ENCODE measurements at regions not wholly inside any gene's neighbourhood (a gene's known extent, or its start where the extent isn't known, plus 50 kb on each side); places are given as distances from the start of the nearest gene placed in this dataset.

DNA sequence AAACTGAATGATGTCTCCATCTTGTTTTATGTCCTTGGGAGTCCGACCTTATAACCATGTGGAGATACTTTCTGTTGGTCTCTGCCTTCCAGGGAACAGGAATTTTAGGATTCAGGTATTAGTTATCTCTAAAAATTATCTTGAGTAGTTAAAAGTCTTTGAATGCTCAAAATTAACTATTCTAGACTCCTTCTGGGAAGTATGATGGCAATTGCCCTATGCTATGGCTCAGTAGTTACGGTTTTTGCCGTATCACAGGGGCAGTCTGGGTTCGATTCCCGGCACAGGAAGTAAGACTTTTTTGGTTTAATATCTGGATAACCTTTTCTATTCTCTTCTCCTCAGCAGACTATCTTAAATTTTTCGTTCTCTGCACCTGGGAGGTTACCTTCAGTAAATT is 708.7 kb upstream of the LRATD1 start:
- H3K9me3 ChIP-seq, result no peaks in the 10 kb centered on the region
- no peak overlapping the region for H3K27ac ChIP-seq
- H3K27me3 ChIP-seq, result no peaks in the 10 kb centered on the region
- H3K4me1 ChIP-seq, result no peaks in the 10 kb centered on the region
- DNase-seq, result no peak
- TF ChIP-seq CTCF (IDR thresholded peaks at IDR 0.05) (no peak), POLR2A (IDR thresholded peaks at IDR 0.05) (no peak)
- no peaks in the 10 kb centered on the region for H3K36me3 ChIP-seq
- no peak overlapping the region for H3K4me3 ChIP-seq

DNA sequence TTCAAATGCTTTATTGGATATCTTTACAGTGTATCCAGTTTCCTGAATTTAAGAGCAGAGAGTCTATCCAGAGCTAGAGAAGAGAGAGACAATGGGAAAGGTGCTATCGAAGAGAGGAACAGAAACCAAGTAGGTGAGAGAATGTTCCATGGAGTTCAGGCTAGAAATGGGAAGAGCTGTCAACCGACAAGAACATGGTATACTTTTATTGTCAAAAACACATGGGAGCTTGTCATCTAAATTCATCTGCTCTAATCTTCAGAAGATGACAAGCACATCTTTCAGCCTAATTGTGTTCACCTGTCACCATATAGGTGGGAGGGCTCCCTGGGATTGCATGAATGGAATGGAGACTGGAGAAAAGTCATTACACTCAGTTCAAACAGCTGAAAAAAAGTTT is 690.4 kb upstream of the LRATD1 start:
- no peak for TF ChIP-seq CTCF (IDR thresholded peaks at IDR 0.05)
- no peak overlapping the region for H3K4me3 ChIP-seq
- no peak overlapping the region for H3K27ac ChIP-seq
- H3K36me3 ChIP-seq, result no peaks in the 10 kb centered on the region
- H3K9me3 ChIP-seq, result no peaks in the 10 kb centered on the region
- H3K4me1 ChIP-seq, result no peaks in the 10 kb centered on the region
- no peaks in the 10 kb centered on the region for H3K27me3 ChIP-seq
- DNase-seq, result no peak

GRCh38 chr2:13950761-13951160 is 681.8 kb upstream of the LRATD1 start:
- no peak overlapping the region for H3K4me3 ChIP-seq
- no peak overlapping the region for H3K27ac ChIP-seq
- TF ChIP-seq CTCF (IDR thresholded peaks at IDR 0.05), result no peak
- TF ChIP-seq POLR2A (IDR thresholded peaks at IDR 0.05), result no peak
- DNase-seq, result no peak
- H3K9me3 ChIP-seq, result no peaks in the 10 kb centered on the region
- no peaks in the 10 kb centered on the region for H3K27me3 ChIP-seq
- H3K36me3 ChIP-seq, result no peaks in the 10 kb centered on the region
- no peaks in the 10 kb centered on the region for H3K4me1 ChIP-seq

DNA sequence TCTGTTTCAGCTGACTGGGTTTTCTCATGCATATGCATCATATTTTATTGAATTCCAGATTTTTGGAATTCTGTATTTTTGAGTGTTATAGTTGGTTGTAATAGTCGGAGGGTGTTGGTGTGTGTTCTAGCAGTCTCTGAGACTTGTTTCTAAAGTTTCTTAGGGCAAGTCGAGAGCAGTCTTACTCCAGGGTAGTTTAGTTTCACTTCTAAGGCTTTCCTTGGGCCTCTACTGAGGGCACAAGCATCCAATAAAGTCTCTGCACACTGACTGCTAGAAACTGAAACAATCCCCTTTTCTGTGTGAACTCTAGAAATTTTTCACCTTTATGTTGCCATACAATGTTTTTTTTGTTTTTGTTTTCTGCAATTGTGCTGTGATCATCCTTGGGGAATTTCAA is 663.7 kb upstream of the LRATD1 start:
- Histone ChIP-seq H3K4me1 (no peaks in the 10 kb centered on the region), H3K9me3 (no peaks in the 10 kb centered on the region), H3K27ac (no peak overlapping the region), H3K4me3 (no peak overlapping the region), H3K36me3 (no peaks in the 10 kb centered on the region), H3K27me3 (no peaks in the 10 kb centered on the region)
- no peak for TF ChIP-seq CTCF (IDR thresholded peaks at IDR 0.05)
- TF ChIP-seq POLR2A (IDR thresholded peaks at IDR 0.05), result no peak
- no peak for DNase-seq

DNA sequence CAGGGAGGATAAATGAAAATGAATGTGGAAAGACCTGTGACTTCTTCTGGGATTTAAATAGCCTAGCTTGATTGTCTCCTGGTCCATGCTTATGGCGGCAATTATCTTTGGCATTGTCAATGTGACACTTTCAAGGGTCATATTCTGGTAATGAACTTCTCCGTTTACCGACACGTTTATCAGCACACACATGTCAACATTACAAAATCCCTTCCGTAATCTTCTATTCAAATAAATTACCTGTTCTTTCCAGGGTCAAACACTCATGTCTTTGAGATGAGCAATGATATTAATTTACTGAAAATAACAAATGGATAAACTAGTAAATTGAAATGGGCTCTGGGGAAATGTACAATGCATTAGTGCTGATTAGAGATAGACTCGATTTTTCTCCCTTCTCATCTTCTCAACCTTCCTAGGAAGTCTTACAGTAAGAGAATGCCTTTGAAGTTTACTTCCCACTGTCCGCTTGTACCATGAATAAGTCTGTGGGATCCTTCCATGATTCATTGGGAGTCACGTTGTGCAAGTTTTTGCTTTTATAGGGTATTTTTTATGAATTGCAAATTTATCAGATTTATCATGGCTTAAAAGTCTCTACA is 646.3 kb upstream of the LRATD1 start:
- H3K9me3 ChIP-seq, result no peaks in the 10 kb centered on the region
- no peak for DNase-seq
- no peak overlapping the region for H3K27ac ChIP-seq
- no peaks in the 10 kb centered on the region for H3K4me1 ChIP-seq
- TF ChIP-seq CTCF (IDR thresholded peaks at IDR 0.05) (no peak), POLR2A (IDR thresholded peaks at IDR 0.05) (no peak)
- H3K27me3 ChIP-seq, result no peaks in the 10 kb centered on the region
- H3K36me3 ChIP-seq, result no peaks in the 10 kb centered on the region
- H3K4me3 ChIP-seq, result no peak overlapping the region

DNA sequence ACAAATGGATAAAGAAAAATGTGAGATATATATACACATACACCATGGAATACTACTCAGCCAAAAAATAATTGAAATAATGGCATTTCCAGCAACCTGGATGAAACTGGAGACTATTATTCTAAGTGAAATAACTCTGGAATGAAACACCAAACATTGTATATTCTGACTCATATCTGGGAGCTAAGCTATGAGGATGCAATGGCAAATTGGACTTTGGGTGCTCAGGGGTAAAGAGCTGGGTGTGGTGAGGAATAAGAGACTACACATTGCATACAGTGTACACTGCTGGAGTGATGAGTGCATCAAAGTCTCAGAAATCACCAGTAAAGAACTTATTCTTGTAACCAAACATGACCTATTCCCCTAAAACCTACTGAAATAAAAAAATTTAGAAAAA is 636.0 kb upstream of the LRATD1 start:
- Histone ChIP-seq H3K9me3 (no peaks in the 10 kb centered on the region), H3K27ac (no peak overlapping the region), H3K4me1 (no peaks in the 10 kb centered on the region), H3K27me3 (no peaks in the 10 kb centered on the region), H3K36me3 (no peaks in the 10 kb centered on the region), H3K4me3 (no peak overlapping the region)
- TF ChIP-seq POLR2A (IDR thresholded peaks at IDR 0.05) (no peak), CTCF (IDR thresholded peaks at IDR 0.05) (no peak)
- no peak for DNase-seq

Measured in Peyer's patch (tissue), 4 donors.